GM21717 (cell line): ENCODE measurements at regions not wholly inside any gene's neighbourhood (a gene's known extent, or its start where the extent isn't known, plus 50 kb on each side); places are given as distances from the start of the nearest gene placed in this dataset.
"Not testable (repeated sequence)": the region's sequence is repeated elsewhere in the genome, so short reads cannot be mapped to it uniquely, and the experiment has no call there.

Source experiments
- ATAC-seq: cut with Tn5 transposase; IDR thresholded peaks from one replicate; pipeline ENCODE4 v1.9.1; 2021; ENCODE audit warnings: mild to moderate bottlenecking, moderate library complexity; ENCODE audit not compliant: unreplicated experiment

- ATAC-seq = no peak
Observed at GRCh38 chr1:38758820-38759219, 100.8 kb downstream of the RRAGC start.

- ATAC-seq = no peak
Observed at GRCh38 chr1:38746941-38747600, 112.5 kb downstream of the RRAGC start.

GRCh38 chr1:38746402-38746935 is 113.1 kb downstream of the RRAGC start:
- ATAC-seq = no peak

GRCh38 chr1:38745476-38746401 is 113.8 kb downstream of the RRAGC start:
- no peak for ATAC-seq

GRCh38 chr1:38744452-38745350 is 114.9 kb downstream of the RRAGC start:
- no peak for ATAC-seq

- ATAC-seq = no peak
Observed at GRCh38 chr1:38743184-38743583, 116.4 kb downstream of the RRAGC start.

- no peak for ATAC-seq
Observed at GRCh38 chr1:38741341-38741740, 118.2 kb downstream of the RRAGC start.

- ATAC-seq = no peak
Observed at GRCh38 chr1:38740487-38740886, 119.1 kb downstream of the RRAGC start.

GRCh38 chr1:38738207-38738606 is 121.4 kb downstream of the RRAGC start:
- ATAC-seq = no peak

GRCh38 chr1:38736399-38736798 is 123.2 kb downstream of the RRAGC start:
- no peak for ATAC-seq

- ATAC-seq = no peak
Observed at GRCh38 chr1:38735651-38736161, 123.9 kb downstream of the RRAGC start.

- ATAC-seq = no peak
Observed at GRCh38 chr1:38733761-38734160, 125.8 kb downstream of the RRAGC start.

GRCh38 chr1:38730511-38731397 is 128.8 kb downstream of the RRAGC start:
- no peak for ATAC-seq

- ATAC-seq = no peak
Observed at GRCh38 chr1:38728585-38728908, 131.0 kb downstream of the RRAGC start.

GRCh38 chr1:38727684-38728584 is 131.6 kb downstream of the RRAGC start:
- ATAC-seq = no peak

- not testable (repeated sequence) for ATAC-seq
Observed at GRCh38 chr1:38725321-38725961, 134.1 kb downstream of the RRAGC start.

- no peak for ATAC-seq
Observed at GRCh38 chr1:38724160-38725131, 135.1 kb downstream of the RRAGC start.
